ENCODE measurements at regions not wholly inside any gene's neighbourhood (a gene's known extent, or its start where the extent isn't known, plus 50 kb on each side); places are given as distances from the start of the nearest gene placed in this dataset.
A peak's percentile ranks its signal among the peaks of the same experiment; 100 is the strongest.
"Not testable (repeated sequence)": the region's sequence is repeated elsewhere in the genome, so short reads cannot be mapped to it uniquely, and the experiment has no call there.

GRCh38 chr15:30470601-30471365 lies 56.7 kb upstream of the GOLGA8R start:
- not testable (repeated sequence) for H3K9ac ChIP-seq (ENCODE audit: insufficient read depth, low read length); H3K36me3 ChIP-seq (ENCODE audit: control insufficient read depth, insufficient read depth, low read length); H3K79me2 ChIP-seq (ENCODE audit: control insufficient read depth, insufficient read depth, low read length); H3K4me1 ChIP-seq (ENCODE audit: control insufficient read depth, extremely low read depth, insufficient read depth, low read length); H3K27ac ChIP-seq (ENCODE audit: insufficient read depth, low read length); DNase-seq (ENCODE audit: low read depth in 2 of 2); H3K9me3 ChIP-seq (ENCODE audit: control insufficient read depth, insufficient read depth, low read depth, low read length); H3K27me3 ChIP-seq (ENCODE audit: control insufficient read depth, insufficient read depth, low read length); H2AFZ ChIP-seq (ENCODE audit: low read length); H4K20me1 ChIP-seq (ENCODE audit: control insufficient read depth, extremely low read depth, insufficient read depth, low read length); H3K4me2 ChIP-seq (ENCODE audit: extremely low read depth, insufficient read depth, low read length)
- H3K4me3 ChIP-seq (replicated peaks in 1 of 4; ENCODE audit: control extremely low read depth in 1 of 4, insufficient read depth in 1 of 4, low read depth in 3 of 4, low read length in 4 of 4): peak overlapping the region in 1 of 4 experiments; percentile 36

- H3K27ac ChIP-seq (ENCODE audit: insufficient read depth, low read length); H3K27me3 ChIP-seq (ENCODE audit: control insufficient read depth, insufficient read depth, low read length); H3K4me1 ChIP-seq (ENCODE audit: control insufficient read depth, extremely low read depth, insufficient read depth, low read length); H3K79me2 ChIP-seq (ENCODE audit: control insufficient read depth, insufficient read depth, low read length); H3K4me2 ChIP-seq (ENCODE audit: extremely low read depth, insufficient read depth, low read length); H3K9ac ChIP-seq (ENCODE audit: insufficient read depth, low read length); DNase-seq (ENCODE audit: low read depth in 2 of 2); H3K9me3 ChIP-seq (ENCODE audit: control insufficient read depth, insufficient read depth, low read depth, low read length); H4K20me1 ChIP-seq (ENCODE audit: control insufficient read depth, extremely low read depth, insufficient read depth, low read length); H3K36me3 ChIP-seq (ENCODE audit: control insufficient read depth, insufficient read depth, low read length); H2AFZ ChIP-seq (ENCODE audit: low read length): not testable (repeated sequence)
- H3K4me3 ChIP-seq (replicated peaks in 1 of 4; ENCODE audit: control extremely low read depth in 1 of 4, insufficient read depth in 1 of 4, low read depth in 3 of 4, low read length in 4 of 4): peak overlapping the region in 1 of 4 experiments; percentile 36
Measured at GRCh38 chr15:30471366-30471749, 57.3 kb upstream of the GOLGA8R start.

- not testable (repeated sequence) for DNase-seq (ENCODE audit: low read depth in 2 of 2); H3K4me2 ChIP-seq (ENCODE audit: extremely low read depth, insufficient read depth, low read length); H3K9ac ChIP-seq (ENCODE audit: insufficient read depth, low read length); H4K20me1 ChIP-seq (ENCODE audit: control insufficient read depth, extremely low read depth, insufficient read depth, low read length); H3K9me3 ChIP-seq (ENCODE audit: control insufficient read depth, insufficient read depth, low read depth, low read length); H3K4me1 ChIP-seq (ENCODE audit: control insufficient read depth, extremely low read depth, insufficient read depth, low read length); H3K36me3 ChIP-seq (ENCODE audit: control insufficient read depth, insufficient read depth, low read length); H3K27me3 ChIP-seq (ENCODE audit: control insufficient read depth, insufficient read depth, low read length); H3K27ac ChIP-seq (ENCODE audit: insufficient read depth, low read length); H3K79me2 ChIP-seq (ENCODE audit: control insufficient read depth, insufficient read depth, low read length); H2AFZ ChIP-seq (ENCODE audit: low read length); H3K4me3 ChIP-seq (replicated peaks in 1 of 4; ENCODE audit: control extremely low read depth in 1 of 4, insufficient read depth in 1 of 4, low read depth in 3 of 4, low read length in 4 of 4)
Measured at GRCh38 chr15:30471817-30472551, 57.9 kb upstream of the GOLGA8R start.

- not testable (repeated sequence) for H3K4me1 ChIP-seq (ENCODE audit: control insufficient read depth, extremely low read depth, insufficient read depth, low read length)
Measured at GRCh38 chr15:30484887-30485286, 67.0 kb upstream of the GOLGA8Q start.

GRCh38 chr15:30489237-30489636 lies 62.6 kb upstream of the GOLGA8Q start:
- not testable (repeated sequence) for H3K27me3 ChIP-seq (ENCODE audit: control insufficient read depth, insufficient read depth, low read length); H2AFZ ChIP-seq (ENCODE audit: low read length); H3K4me3 ChIP-seq (replicated peaks in 1 of 4; ENCODE audit: control extremely low read depth in 1 of 4, insufficient read depth in 1 of 4, low read depth in 3 of 4, low read length in 4 of 4); H3K4me2 ChIP-seq (ENCODE audit: extremely low read depth, insufficient read depth, low read length); H3K79me2 ChIP-seq (ENCODE audit: control insufficient read depth, insufficient read depth, low read length); H4K20me1 ChIP-seq (ENCODE audit: control insufficient read depth, extremely low read depth, insufficient read depth, low read length); H3K4me1 ChIP-seq (ENCODE audit: control insufficient read depth, extremely low read depth, insufficient read depth, low read length); H3K9me3 ChIP-seq (ENCODE audit: control insufficient read depth, insufficient read depth, low read depth, low read length); DNase-seq (ENCODE audit: low read depth in 2 of 2); H3K27ac ChIP-seq (ENCODE audit: insufficient read depth, low read length); H3K9ac ChIP-seq (ENCODE audit: insufficient read depth, low read length); H3K36me3 ChIP-seq (ENCODE audit: control insufficient read depth, insufficient read depth, low read length)

More at GRCh38 chr15:30484887-30485286, 67.0 kb upstream of the GOLGA8Q start:
- not testable (repeated sequence) for H3K79me2 ChIP-seq (ENCODE audit: control insufficient read depth, insufficient read depth, low read length); H3K36me3 ChIP-seq (ENCODE audit: control insufficient read depth, insufficient read depth, low read length); H3K9ac ChIP-seq (ENCODE audit: insufficient read depth, low read length); H3K4me3 ChIP-seq (replicated peaks in 1 of 4; ENCODE audit: control extremely low read depth in 1 of 4, insufficient read depth in 1 of 4, low read depth in 3 of 4, low read length in 4 of 4); H2AFZ ChIP-seq (ENCODE audit: low read length); H3K27ac ChIP-seq (ENCODE audit: insufficient read depth, low read length); H3K4me2 ChIP-seq (ENCODE audit: extremely low read depth, insufficient read depth, low read length); H3K9me3 ChIP-seq (ENCODE audit: control insufficient read depth, insufficient read depth, low read depth, low read length); H3K27me3 ChIP-seq (ENCODE audit: control insufficient read depth, insufficient read depth, low read length); H4K20me1 ChIP-seq (ENCODE audit: control insufficient read depth, extremely low read depth, insufficient read depth, low read length)
- DNase-seq (ENCODE audit: low read depth in 2 of 2): peak in 1 of 2 donors; percentile 17

- H3K9me3 ChIP-seq (ENCODE audit: control insufficient read depth, insufficient read depth, low read depth, low read length); H3K27me3 ChIP-seq (ENCODE audit: control insufficient read depth, insufficient read depth, low read length); H4K20me1 ChIP-seq (ENCODE audit: control insufficient read depth, extremely low read depth, insufficient read depth, low read length); H2AFZ ChIP-seq (ENCODE audit: low read length); H3K4me1 ChIP-seq (ENCODE audit: control insufficient read depth, extremely low read depth, insufficient read depth, low read length); H3K27ac ChIP-seq (ENCODE audit: insufficient read depth, low read length); H3K79me2 ChIP-seq (ENCODE audit: control insufficient read depth, insufficient read depth, low read length); H3K36me3 ChIP-seq (ENCODE audit: control insufficient read depth, insufficient read depth, low read length); H3K4me2 ChIP-seq (ENCODE audit: extremely low read depth, insufficient read depth, low read length); H3K9ac ChIP-seq (ENCODE audit: insufficient read depth, low read length); DNase-seq (ENCODE audit: low read depth in 2 of 2); H3K4me3 ChIP-seq (replicated peaks in 1 of 4; ENCODE audit: control extremely low read depth in 1 of 4, insufficient read depth in 1 of 4, low read depth in 3 of 4, low read length in 4 of 4): not testable (repeated sequence)
Measured at GRCh38 chr15:30490334-30490733, 61.5 kb upstream of the GOLGA8Q start.
